ENCODE measurements at regions not wholly inside any gene's neighbourhood (a gene's known extent, or its start where the extent isn't known, plus 50 kb on each side); places are given as distances from the start of the nearest gene placed in this dataset.

DNA sequence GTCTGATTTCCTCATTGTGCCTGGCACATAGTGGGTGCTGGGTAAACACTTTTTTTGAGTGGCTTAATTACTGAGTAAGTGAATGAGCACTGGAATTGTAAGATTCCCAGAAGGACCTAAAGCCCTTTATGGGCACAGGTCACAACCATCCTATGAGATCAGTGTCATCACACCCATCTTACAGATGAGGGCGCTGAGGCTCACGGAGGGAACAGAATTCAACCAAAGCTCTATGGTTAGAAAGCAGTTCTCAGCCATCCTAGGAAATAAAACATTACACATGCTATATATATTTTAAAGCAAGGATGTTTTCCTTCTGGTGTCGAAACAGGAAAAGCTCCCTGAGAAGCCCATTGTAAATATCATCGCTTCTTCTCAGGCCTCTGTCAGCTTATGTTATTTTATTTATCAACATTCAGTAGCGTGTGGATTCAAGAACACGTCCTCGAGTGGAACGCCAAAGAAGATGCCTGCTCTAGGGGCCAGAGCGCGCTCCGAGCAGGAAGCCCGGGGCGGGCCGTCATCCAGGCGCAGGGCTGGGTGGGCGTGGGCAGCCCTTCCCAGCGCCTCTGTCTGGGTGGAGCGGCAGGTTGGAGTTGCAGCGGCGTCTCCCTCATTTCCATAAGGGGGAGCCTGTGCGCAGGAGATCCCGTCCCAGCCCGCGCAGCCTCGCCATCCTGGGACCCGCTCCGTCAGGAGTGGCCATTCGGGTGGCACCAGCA, 155.8 kb upstream of the SMIM23 start:
- Histone ChIP-seq H3K4me1 (ENCODE audit: control insufficient read depth in 2 of 3, insufficient read depth in 2 of 3, low read depth in 1 of 3, low read length in 3 of 3) (no peaks in the 10 kb centered on the region), H3K9me3 (ENCODE audit: control insufficient read depth in 2 of 3, insufficient read depth in 1 of 3, low read length in 3 of 3) (no peaks in the 10 kb centered on the region), H3K36me3 (ENCODE audit: control insufficient read depth in 2 of 3, insufficient read depth in 3 of 3, low read length in 3 of 3) (no peaks in the 10 kb centered on the region), H3K27ac (ENCODE audit: low read depth in 2 of 2, low read length in 2 of 2) (no peak overlapping the region), H3K9ac (ENCODE audit: low read length in 3 of 3) (no peak overlapping the region), H3K27me3 (ENCODE audit: control insufficient read depth, insufficient read depth, low read length) (no peaks in the 10 kb centered on the region), H3K4me3 (ENCODE audit: low read length in 3 of 3) (no peak overlapping the region)
- TF ChIP-seq, protein P1, sequence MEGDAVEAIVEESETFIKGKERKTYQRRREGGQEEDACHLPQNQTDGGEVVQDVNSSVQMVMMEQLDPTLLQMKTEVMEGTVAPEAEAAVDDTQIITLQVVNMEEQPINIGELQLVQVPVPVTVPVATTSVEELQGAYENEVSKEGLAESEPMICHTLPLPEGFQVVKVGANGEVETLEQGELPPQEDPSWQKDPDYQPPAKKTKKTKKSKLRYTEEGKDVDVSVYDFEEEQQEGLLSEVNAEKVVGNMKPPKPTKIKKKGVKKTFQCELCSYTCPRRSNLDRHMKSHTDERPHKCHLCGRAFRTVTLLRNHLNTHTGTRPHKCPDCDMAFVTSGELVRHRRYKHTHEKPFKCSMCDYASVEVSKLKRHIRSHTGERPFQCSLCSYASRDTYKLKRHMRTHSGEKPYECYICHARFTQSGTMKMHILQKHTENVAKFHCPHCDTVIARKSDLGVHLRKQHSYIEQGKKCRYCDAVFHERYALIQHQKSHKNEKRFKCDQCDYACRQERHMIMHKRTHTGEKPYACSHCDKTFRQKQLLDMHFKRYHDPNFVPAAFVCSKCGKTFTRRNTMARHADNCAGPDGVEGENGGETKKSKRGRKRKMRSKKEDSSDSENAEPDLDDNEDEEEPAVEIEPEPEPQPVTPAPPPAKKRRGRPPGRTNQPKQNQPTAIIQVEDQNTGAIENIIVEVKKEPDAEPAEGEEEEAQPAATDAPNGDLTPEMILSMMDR (IDR thresholded peaks at IDR 0.05; ENCODE audit: borderline replicate concordance, extremely low read depth, insufficient read depth) = peak; percentile 27
- intact Hi-C loops (cut with DNase I) = no loop called here
- peak; percentile 74 to 85 (median 77) for DNase-seq
- FAIRE-seq = no peak

DNA sequence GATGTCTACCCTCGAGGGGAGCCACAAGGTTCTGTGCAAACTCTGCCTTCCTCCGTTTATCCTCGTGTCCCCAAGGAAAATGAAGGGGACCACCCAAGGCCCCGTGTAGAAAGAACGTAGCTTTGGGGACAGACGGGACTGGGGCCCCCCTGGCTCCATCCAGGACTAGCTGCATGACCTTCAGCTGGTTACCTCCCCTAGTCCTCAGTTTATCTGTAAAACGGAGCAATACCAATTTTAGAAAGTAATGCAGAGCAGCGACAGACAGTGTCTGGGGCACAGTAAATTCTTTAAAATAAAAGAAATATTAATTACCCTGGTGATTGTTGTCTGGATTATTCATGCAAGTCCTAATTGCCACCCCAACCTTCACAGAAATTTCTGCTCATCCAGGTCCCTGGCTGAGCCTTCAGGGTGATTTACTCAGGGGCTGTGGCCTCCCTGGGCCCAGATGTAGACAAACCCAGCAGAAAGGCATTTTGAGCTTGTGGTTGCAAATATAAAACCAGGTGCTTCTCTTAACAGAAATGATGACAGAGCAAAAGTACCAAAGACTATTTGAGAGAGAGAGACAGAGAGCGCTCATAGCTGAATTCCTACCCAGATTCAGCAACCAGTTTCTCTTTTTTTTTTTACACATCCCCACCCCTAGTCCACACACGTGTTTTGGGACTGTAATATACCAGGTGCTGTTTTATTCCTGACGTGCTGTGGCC, 155.1 kb upstream of the SMIM23 start:
- Histone ChIP-seq H3K9ac (ENCODE audit: low read length in 3 of 3) (no peak overlapping the region), H3K27ac (ENCODE audit: low read depth in 2 of 2, low read length in 2 of 2) (no peak overlapping the region), H3K27me3 (ENCODE audit: control insufficient read depth, insufficient read depth, low read length) (no peaks in the 10 kb centered on the region), H3K9me3 (ENCODE audit: control insufficient read depth in 2 of 3, insufficient read depth in 1 of 3, low read length in 3 of 3) (no peaks in the 10 kb centered on the region), H3K4me3 (ENCODE audit: low read length in 3 of 3) (no peak overlapping the region), H3K4me1 (ENCODE audit: control insufficient read depth in 2 of 3, insufficient read depth in 2 of 3, low read depth in 1 of 3, low read length in 3 of 3) (no peaks in the 10 kb centered on the region), H3K36me3 (ENCODE audit: control insufficient read depth in 2 of 3, insufficient read depth in 3 of 3, low read length in 3 of 3) (no peaks in the 10 kb centered on the region)
- intact Hi-C loops (cut with DNase I) = no loop called here
- TF ChIP-seq, protein P1 (IDR thresholded peaks at IDR 0.05; ENCODE audit: borderline replicate concordance, extremely low read depth, insufficient read depth) = no peak
- DNase-seq (no peak), FAIRE-seq (no peak)

DNA sequence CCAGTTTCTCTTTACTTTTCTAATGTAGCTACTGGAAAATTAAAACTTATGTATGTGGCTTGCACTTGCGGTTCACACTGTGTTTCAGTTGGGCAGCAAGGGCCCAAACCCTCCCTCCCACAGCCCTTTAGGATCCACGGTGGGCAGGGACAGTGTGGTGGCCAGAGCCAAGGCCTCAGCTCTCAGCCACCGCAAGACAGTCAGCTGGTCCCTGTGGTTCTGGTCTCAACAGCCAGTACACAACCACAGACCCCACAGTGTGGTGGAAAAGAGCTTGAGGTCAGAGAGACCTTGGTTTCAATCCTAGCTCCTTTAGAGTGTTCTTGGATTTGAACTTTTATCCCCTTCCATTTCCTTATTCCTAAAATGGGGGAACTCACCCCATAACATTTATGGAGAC, 153.0 kb upstream of the SMIM23 start:
- no peak for DNase-seq
- H3K27ac ChIP-seq (ENCODE audit: low read depth in 2 of 2, low read length in 2 of 2) = no peak overlapping the region
- no peaks in the 10 kb centered on the region for H3K36me3 ChIP-seq (ENCODE audit: control insufficient read depth in 2 of 3, insufficient read depth in 3 of 3, low read length in 3 of 3)
- FAIRE-seq = no peak
- H3K27me3 ChIP-seq (ENCODE audit: control insufficient read depth, insufficient read depth, low read length) = no peaks in the 10 kb centered on the region
- intact Hi-C loops (cut with DNase I) = no loop called here
- H3K4me1 ChIP-seq (ENCODE audit: control insufficient read depth in 2 of 3, insufficient read depth in 2 of 3, low read depth in 1 of 3, low read length in 3 of 3) = no peaks in the 10 kb centered on the region
- no peak overlapping the region for H3K9ac ChIP-seq (ENCODE audit: low read length in 3 of 3)
- no peaks in the 10 kb centered on the region for H3K9me3 ChIP-seq (ENCODE audit: control insufficient read depth in 2 of 3, insufficient read depth in 1 of 3, low read length in 3 of 3)
- TF ChIP-seq, protein P1 (IDR thresholded peaks at IDR 0.05; ENCODE audit: borderline replicate concordance, extremely low read depth, insufficient read depth) = no peak
- no peak overlapping the region for H3K4me3 ChIP-seq (ENCODE audit: low read length in 3 of 3)
